T-helper 1 cell treated with Interleukin-12 subunit alpha and Interleukin-12 subunit beta and Interleukin-4 antibody, amounts not matched to agents 30 μg/mL and 1 μg/mL, for 36 hours (primary cell): ENCODE measurements at regions not wholly inside any gene's neighbourhood (a gene's known extent, or its start where the extent isn't known, plus 50 kb on each side); places are given as distances from the start of the nearest gene placed in this dataset.

Source experiments
- H3K27ac Mint-ChIP-seq: one replicate; pipeline ENCODE4 v1.8.0; 2021; ENCODE audit warnings: mild to moderate bottlenecking, mixed read lengths
- H3K27me3 Mint-ChIP-seq: one replicate; pipeline ENCODE4 v1.8.0; 2021; ENCODE audit warnings: low read depth, mixed read lengths
- H3K36me3 Mint-ChIP-seq: one replicate; pipeline ENCODE4 v1.8.0; 2021; ENCODE audit warnings: low read depth, mixed read lengths
- H3K4me1 Mint-ChIP-seq: one replicate; pipeline ENCODE4 v1.8.0; 2021; ENCODE audit warnings: low read depth, mixed read lengths
- H3K4me3 Mint-ChIP-seq: one replicate; pipeline ENCODE4 v1.8.0; 2021; ENCODE audit warnings: mild to moderate bottlenecking, moderate library complexity, mixed read lengths
- H3K9me3 Mint-ChIP-seq: one replicate; pipeline ENCODE4 v1.8.0; 2021; ENCODE audit warnings: mixed read lengths

- Mint-ChIP-seq H3K9me3 (peaks cover 8% of the 10 kb centered on the region), H3K36me3 (no peaks in the 10 kb centered on the region), H3K27me3 (no peaks in the 10 kb centered on the region), H3K27ac (no peak overlapping the region), H3K4me1 (no peaks in the 10 kb centered on the region), H3K4me3 (no peak overlapping the region)
These were observed 942.6 kb upstream of the SLC10A2 start for GRCh38 chr13:104008541-104009435.

DNA sequence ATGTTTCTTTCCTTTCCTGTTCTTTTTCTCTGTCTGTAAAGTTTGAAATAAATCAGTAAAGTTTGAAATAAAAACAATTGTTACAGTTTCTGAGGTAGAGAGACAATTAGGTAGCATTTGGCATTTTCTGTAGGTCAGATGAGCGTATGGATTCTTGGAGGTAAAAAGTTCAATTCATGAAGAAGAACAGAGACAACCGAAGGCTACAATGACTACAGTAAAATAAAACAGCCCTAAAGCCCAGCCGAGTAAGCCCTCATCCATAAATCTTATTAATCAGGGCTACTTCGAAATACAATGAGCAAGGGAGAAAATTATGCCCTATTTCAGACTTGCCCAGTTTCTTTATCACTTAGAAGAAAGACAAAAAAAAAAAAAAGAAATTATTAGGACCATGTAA, 941.9 kb upstream of the SLC10A2 start:
- H3K36me3 Mint-ChIP-seq: no peaks in the 10 kb centered on the region
- H3K27me3 Mint-ChIP-seq: no peaks in the 10 kb centered on the region
- H3K4me3 Mint-ChIP-seq: no peak overlapping the region
- H3K27ac Mint-ChIP-seq: no peak overlapping the region
- peaks cover 8% of the 10 kb centered on the region for H3K9me3 Mint-ChIP-seq
- H3K4me1 Mint-ChIP-seq: no peaks in the 10 kb centered on the region

DNA sequence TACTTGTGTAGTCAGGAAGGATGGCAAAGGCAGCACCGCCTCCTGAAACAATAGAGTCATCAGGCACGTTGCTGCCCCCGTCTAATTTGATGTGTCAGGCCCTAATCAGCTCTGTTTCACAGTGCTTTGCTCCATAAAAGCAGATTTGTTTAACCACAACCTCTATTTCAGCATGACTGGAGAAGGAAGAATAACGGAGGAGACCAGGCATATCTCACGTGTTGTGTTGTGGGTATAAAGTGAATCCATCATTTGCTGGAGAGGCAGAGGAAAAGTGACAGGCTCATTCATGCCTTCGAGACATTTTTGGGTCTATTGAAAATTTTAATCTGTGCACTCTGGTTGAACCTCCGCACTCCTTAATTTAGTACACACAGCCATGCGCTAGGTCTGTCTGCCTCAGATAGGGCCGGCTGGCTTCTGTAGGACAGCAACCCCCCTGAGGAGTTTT, 940.4 kb upstream of the SLC10A2 start:
- no peaks in the 10 kb centered on the region for H3K36me3 Mint-ChIP-seq
- H3K9me3 Mint-ChIP-seq: peaks cover 4% of the 10 kb centered on the region
- H3K27me3 Mint-ChIP-seq: no peaks in the 10 kb centered on the region
- H3K27ac Mint-ChIP-seq: no peak overlapping the region
- no peaks in the 10 kb centered on the region for H3K4me1 Mint-ChIP-seq
- no peak overlapping the region for H3K4me3 Mint-ChIP-seq

DNA sequence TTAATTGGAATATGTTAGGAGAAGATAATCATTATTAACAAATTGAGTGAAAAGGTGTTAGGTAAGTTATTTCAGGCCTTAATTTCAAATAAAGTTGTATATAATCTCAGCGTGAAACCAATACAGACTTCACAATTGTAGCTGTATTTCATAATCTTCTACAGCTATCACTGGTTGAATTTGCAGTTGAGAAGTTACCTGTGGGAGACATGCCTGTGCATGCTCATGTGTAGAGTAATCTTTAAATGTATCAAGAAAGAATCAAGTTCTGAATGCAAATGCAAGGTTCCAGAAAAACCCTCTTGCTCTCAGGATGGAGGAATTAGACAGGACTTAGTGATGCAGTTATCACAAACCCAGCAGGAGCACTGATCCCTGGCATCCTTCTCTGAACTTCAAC, 938.4 kb upstream of the SLC10A2 start:
- Mint-ChIP-seq H3K4me1 (no peaks in the 10 kb centered on the region), H3K27ac (no peak overlapping the region), H3K9me3 (no peaks in the 10 kb centered on the region), H3K36me3 (no peaks in the 10 kb centered on the region), H3K27me3 (no peaks in the 10 kb centered on the region), H3K4me3 (no peak overlapping the region)

GRCh38 chr13:104002216-104002615, 936.0 kb upstream of the SLC10A2 start:
- Mint-ChIP-seq H3K4me1 (no peaks in the 10 kb centered on the region), H3K36me3 (no peaks in the 10 kb centered on the region), H3K27ac (no peak overlapping the region), H3K9me3 (no peaks in the 10 kb centered on the region), H3K27me3 (no peaks in the 10 kb centered on the region), H3K4me3 (no peak overlapping the region)

- no peak overlapping the region for H3K4me3 Mint-ChIP-seq
- no peaks in the 10 kb centered on the region for H3K27me3 Mint-ChIP-seq
- no peaks in the 10 kb centered on the region for H3K36me3 Mint-ChIP-seq
- no peaks in the 10 kb centered on the region for H3K9me3 Mint-ChIP-seq
- no peaks in the 10 kb centered on the region for H3K4me1 Mint-ChIP-seq
- no peak overlapping the region for H3K27ac Mint-ChIP-seq
These were observed 935.5 kb upstream of the SLC10A2 start for GRCh38 chr13:104001766-104002165.

DNA sequence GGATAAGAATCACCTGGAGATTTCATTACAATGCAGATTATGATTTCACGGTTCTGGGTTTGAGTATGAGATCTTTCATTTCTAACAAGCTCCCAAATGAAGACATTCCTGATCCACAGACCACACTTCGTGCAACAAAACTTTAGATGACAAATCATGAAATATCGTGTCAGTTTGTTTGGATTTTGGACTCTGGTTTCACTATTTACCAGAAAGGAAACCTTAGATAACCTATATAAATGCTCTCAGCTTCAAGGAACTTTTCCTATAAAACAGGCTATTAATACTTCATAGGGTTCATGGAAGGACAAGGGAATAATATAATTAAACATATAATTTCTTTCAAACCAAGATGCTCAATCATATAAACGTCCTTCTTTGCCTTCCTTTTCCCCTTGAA, 930.5 kb upstream of the SLC10A2 start:
- Mint-ChIP-seq H3K36me3 (no peaks in the 10 kb centered on the region), H3K27me3 (no peaks in the 10 kb centered on the region), H3K27ac (no peak overlapping the region), H3K9me3 (peaks cover 10% of the 10 kb centered on the region), H3K4me1 (no peaks in the 10 kb centered on the region), H3K4me3 (no peak overlapping the region)

- Mint-ChIP-seq H3K27me3 (no peaks in the 10 kb centered on the region), H3K4me1 (no peaks in the 10 kb centered on the region), H3K4me3 (no peak overlapping the region), H3K9me3 (no peaks in the 10 kb centered on the region), H3K27ac (no peak overlapping the region), H3K36me3 (no peaks in the 10 kb centered on the region)
These were observed 917.7 kb upstream of the SLC10A2 start for GRCh38 chr13:103983948-103984347.

- no peak overlapping the region for H3K4me3 Mint-ChIP-seq
- H3K9me3 Mint-ChIP-seq: peaks cover 12% of the 10 kb centered on the region
- no peaks in the 10 kb centered on the region for H3K27me3 Mint-ChIP-seq
- no peaks in the 10 kb centered on the region for H3K4me1 Mint-ChIP-seq
- no peaks in the 10 kb centered on the region for H3K36me3 Mint-ChIP-seq
- no peak overlapping the region for H3K27ac Mint-ChIP-seq
These were observed 910.2 kb upstream of the SLC10A2 start for GRCh38 chr13:103976371-103976770.

GRCh38 chr13:103973740-103974139, 907.5 kb upstream of the SLC10A2 start:
- Mint-ChIP-seq H3K27me3 (no peaks in the 10 kb centered on the region), H3K9me3 (peaks cover 12% of the 10 kb centered on the region), H3K4me3 (no peak overlapping the region), H3K4me1 (no peaks in the 10 kb centered on the region), H3K27ac (no peak overlapping the region), H3K36me3 (no peaks in the 10 kb centered on the region)

DNA sequence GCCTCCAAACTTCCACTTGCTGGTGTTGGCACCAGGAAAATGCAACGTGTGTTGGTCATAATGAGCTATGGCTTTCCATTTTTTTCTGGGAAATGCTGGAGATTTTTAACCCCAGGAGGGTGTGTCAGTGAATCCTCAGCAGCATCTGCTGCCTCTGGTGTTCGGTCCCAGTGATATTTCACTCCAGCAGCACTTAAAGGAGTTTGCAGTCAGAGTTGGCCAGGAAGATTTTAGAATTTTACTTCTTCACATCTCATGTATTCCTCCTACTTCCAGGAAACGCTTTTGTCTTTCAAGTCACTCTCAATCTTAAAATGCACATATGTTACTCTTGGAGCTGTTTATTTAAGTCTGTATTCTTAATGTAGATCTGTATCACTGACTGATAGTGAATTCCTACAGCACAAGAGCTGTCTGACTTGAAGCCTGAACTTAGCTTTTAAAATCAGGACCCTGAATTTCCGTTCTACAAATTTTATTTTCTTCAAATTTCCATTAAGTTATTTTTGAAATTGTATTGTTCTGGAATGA, 903.4 kb upstream of the SLC10A2 start:
- Mint-ChIP-seq H3K9me3 (peaks cover 12% of the 10 kb centered on the region), H3K4me1 (no peaks in the 10 kb centered on the region), H3K36me3 (no peaks in the 10 kb centered on the region), H3K4me3 (no peak overlapping the region), H3K27me3 (no peaks in the 10 kb centered on the region), H3K27ac (no peak overlapping the region)

DNA sequence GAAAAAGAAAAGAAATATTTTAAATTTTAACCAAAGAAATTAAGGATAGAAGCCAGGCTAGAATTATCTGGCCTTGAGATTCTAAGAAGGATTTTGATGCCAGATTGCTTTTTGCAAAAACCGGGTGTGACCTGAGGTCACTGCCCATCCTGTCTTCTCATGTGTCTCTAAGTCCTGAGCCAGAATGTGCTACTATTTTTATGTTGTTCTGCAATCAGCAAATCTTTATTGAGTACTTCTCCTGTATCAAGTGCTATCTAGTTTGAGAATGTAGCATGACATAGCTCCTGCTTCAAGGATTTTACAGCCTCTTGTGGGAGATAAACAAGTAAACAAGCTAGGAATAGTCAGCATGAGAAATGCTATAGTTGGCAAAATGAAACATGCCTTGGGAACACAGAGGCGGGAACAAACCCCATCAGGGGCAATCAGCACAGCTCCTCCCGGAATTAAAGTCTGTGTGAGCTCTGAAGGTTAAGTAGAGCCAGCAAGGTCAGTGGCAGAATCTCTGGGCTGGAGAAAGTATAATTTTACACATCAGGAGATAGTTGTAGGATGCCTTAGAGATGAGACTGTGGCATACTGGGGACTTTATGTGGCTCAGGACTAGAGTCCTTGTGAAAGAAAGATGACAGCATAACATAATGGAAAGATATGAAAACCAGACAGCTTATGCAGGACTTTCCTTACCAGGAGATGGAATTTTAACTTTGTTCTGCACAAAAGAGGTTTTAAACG, 899.5 kb upstream of the SLC10A2 start:
- H3K27ac Mint-ChIP-seq: no peak overlapping the region
- no peaks in the 10 kb centered on the region for H3K4me1 Mint-ChIP-seq
- H3K27me3 Mint-ChIP-seq: no peaks in the 10 kb centered on the region
- peaks cover 9% of the 10 kb centered on the region for H3K9me3 Mint-ChIP-seq
- no peaks in the 10 kb centered on the region for H3K36me3 Mint-ChIP-seq
- H3K4me3 Mint-ChIP-seq: no peak overlapping the region

DNA sequence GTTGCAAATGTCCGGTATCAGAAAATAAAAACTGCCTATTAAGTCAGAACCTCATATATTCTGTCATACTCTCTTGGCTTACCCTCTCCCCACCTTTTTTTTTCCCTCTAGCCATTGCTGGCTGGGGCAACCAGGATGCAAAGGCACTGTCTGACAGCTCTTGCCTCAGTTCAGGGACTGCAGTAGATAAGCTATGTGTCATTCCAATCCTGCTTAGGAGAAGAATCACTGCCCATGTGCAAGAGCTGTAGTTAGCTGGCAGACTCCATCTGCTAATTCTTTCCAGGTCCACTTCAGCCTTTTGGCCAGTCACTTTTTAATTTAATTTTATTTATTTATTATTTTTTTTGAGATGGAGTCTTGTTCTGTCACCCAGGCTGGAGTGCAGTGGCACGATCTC, 895.6 kb upstream of the SLC10A2 start:
- no peak overlapping the region for H3K27ac Mint-ChIP-seq
- H3K27me3 Mint-ChIP-seq: no peaks in the 10 kb centered on the region
- H3K4me1 Mint-ChIP-seq: no peaks in the 10 kb centered on the region
- no peak overlapping the region for H3K4me3 Mint-ChIP-seq
- no peaks in the 10 kb centered on the region for H3K36me3 Mint-ChIP-seq
- peaks cover 14% of the 10 kb centered on the region for H3K9me3 Mint-ChIP-seq

DNA sequence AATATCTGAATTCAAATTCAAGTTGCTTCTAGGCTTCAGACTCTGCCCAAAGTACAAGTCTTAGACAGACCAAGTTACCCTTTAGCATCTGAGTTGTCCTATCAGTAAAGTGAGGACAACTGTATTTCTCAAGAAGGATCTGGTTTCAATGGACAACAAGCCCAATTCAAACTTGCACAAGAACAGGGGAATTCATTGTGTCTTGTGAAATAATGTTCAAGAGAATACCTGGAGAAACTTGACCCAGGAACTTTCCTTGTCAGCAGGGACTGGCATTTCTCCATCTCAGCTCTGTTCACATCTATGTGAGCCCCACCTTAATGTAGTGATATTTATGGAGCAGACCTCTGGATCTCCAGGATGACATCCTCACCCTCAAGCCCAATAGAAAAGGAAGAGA, 894.9 kb upstream of the SLC10A2 start:
- Mint-ChIP-seq H3K27me3 (no peaks in the 10 kb centered on the region), H3K4me3 (no peak overlapping the region), H3K27ac (no peak overlapping the region), H3K4me1 (no peaks in the 10 kb centered on the region), H3K9me3 (peaks cover 17% of the 10 kb centered on the region), H3K36me3 (no peaks in the 10 kb centered on the region)

GRCh38 chr13:103960001-103960400, 893.8 kb upstream of the SLC10A2 start:
- Mint-ChIP-seq H3K36me3 (no peaks in the 10 kb centered on the region), H3K27me3 (no peaks in the 10 kb centered on the region), H3K9me3 (peaks cover 14% of the 10 kb centered on the region), H3K4me1 (no peaks in the 10 kb centered on the region), H3K27ac (no peak overlapping the region), H3K4me3 (no peak overlapping the region)
